GM19099 (cell line): ENCODE measurements at regions not wholly inside any gene's neighbourhood (a gene's known extent, or its start where the extent isn't known, plus 50 kb on each side); places are given as distances from the start of the nearest gene placed in this dataset.

Source experiments
- POLR2A ChIP-seq: IDR thresholded peaks from 3 replicates; pipeline ENCODE4 v1.6.1; 2011; ENCODE audit warnings: low read depth; ENCODE audit not compliant: insufficient read length; ENCODE audit errors: extremely low read depth

- TF ChIP-seq POLR2A: no peak
Measured at GRCh38 chr3:494190-494589, 297.6 kb downstream of the CHL1 start.

GRCh38 chr3:498487-498886 is 301.9 kb downstream of the CHL1 start:
- no peak for TF ChIP-seq POLR2A

GRCh38 chr3:499001-499761 is 302.6 kb downstream of the CHL1 start:
- TF ChIP-seq POLR2A: no peak

GRCh38 chr3:502486-502885 is 305.9 kb downstream of the CHL1 start:
- TF ChIP-seq POLR2A: no peak

- no peak for TF ChIP-seq POLR2A
Measured at GRCh38 chr3:513301-513700, 316.7 kb downstream of the CHL1 start.

- no peak for TF ChIP-seq POLR2A
Measured at GRCh38 chr3:514192-514591, 317.6 kb downstream of the CHL1 start.

GRCh38 chr3:519026-519425 is 322.5 kb downstream of the CHL1 start:
- no peak for TF ChIP-seq POLR2A

GRCh38 chr3:522888-523287 is 326.3 kb downstream of the CHL1 start:
- no peak for TF ChIP-seq POLR2A

GRCh38 chr3:525415-525814 is 328.9 kb downstream of the CHL1 start:
- TF ChIP-seq POLR2A: no peak

- TF ChIP-seq POLR2A: no peak
Measured at GRCh38 chr3:535566-536416, 339.2 kb downstream of the CHL1 start.

- no peak for TF ChIP-seq POLR2A
Measured at GRCh38 chr3:536417-536813, 339.9 kb downstream of the CHL1 start.

- TF ChIP-seq POLR2A: no peak
Measured at GRCh38 chr3:541062-541801, 344.7 kb downstream of the CHL1 start.

- no peak for TF ChIP-seq POLR2A
Measured at GRCh38 chr3:542021-542420, 345.5 kb downstream of the CHL1 start.

- no peak for TF ChIP-seq POLR2A
Measured at GRCh38 chr3:549636-550035, 353.1 kb downstream of the CHL1 start.

- no peak for TF ChIP-seq POLR2A
Measured at GRCh38 chr3:550471-550870, 353.9 kb downstream of the CHL1 start.
